WTC11 (cell line): ENCODE measurements at regions not wholly inside any gene's neighbourhood (a gene's known extent, or its start where the extent isn't known, plus 50 kb on each side); places are given as distances from the start of the nearest gene placed in this dataset.

Source experiments
- ATAC-seq: fragments of 200-7000 bp; cut with Tn5 transposase; 2 replicates; pipeline ENCODE4 v1.10.0; 2021; ENCODE audit warnings: mild to moderate bottlenecking, moderate library complexity
- CTCF ChIA-PET: fragments of 300-600 bp; sonication (Branson Sonifier 250); formaldehyde crosslinking; loops from one replicate; lab custom pipeline; 2021; ENCODE audit warnings: antibody characterized with exemption; lab: Charles Lee
- POLR2A ChIA-PET: fragments of 350-600 bp; sonication (Branson Sonifier 250); formaldehyde crosslinking; loops from one replicate; lab custom pipeline; 2021; ENCODE audit warnings: antibody characterized with exemption; lab: Charles Lee
- DNase-seq: peaks from one replicate; pipeline ENCODE4 v3.0.0; 2021; ENCODE audit warnings: low spot score
- H3K27ac Mint-ChIP-seq: 2 replicates; pipeline ENCODE4 v1.8.0; 2021; ENCODE audit warnings: mixed read lengths
- H3K27me3 Mint-ChIP-seq: 2 replicates; pipeline ENCODE4 v1.8.0; 2021; ENCODE audit warnings: low read depth, mild to moderate bottlenecking, moderate library complexity, mixed read lengths
- H3K36me3 Mint-ChIP-seq: 2 replicates; pipeline ENCODE4 v1.8.0; 2021; ENCODE audit warnings: mixed read lengths
- H3K4me1 Mint-ChIP-seq: 2 replicates; pipeline ENCODE4 v1.8.0; 2022; ENCODE audit warnings: mixed read lengths
- H3K4me3 Mint-ChIP-seq: 2 replicates; pipeline ENCODE4 v1.8.0; 2021; ENCODE audit warnings: mild to moderate bottlenecking, moderate library complexity, mixed read lengths
- H3K9me3 Mint-ChIP-seq: 2 replicates; pipeline ENCODE4 v1.8.0; 2021; ENCODE audit warnings: mixed read lengths
- ATF2 ChIP-seq: sonication (generic); formaldehyde crosslinking; IDR thresholded peaks from 2 replicates; pipeline ENCODE4 v1.8.1; 2022; ENCODE audit warnings: low read depth, missing genetic modification reagents, borderline replicate concordance
- E2F4 ChIP-seq: sonication (generic); formaldehyde crosslinking; IDR thresholded peaks from 2 replicates; pipeline ENCODE4 v1.8.1; 2022; ENCODE audit warnings: low read depth, mild to moderate bottlenecking, moderate library complexity, missing genetic modification reagents, borderline replicate concordance
- GABPB1 ChIP-seq: sonication (generic); formaldehyde crosslinking; IDR thresholded peaks from 2 replicates; pipeline ENCODE4 v1.8.1; 2023; ENCODE audit warnings: mild to moderate bottlenecking, missing genetic modification reagents
- NFYB ChIP-seq: sonication (generic); formaldehyde crosslinking; conservative IDR thresholded peaks from 2 replicates; pipeline ENCODE4 v1.8.0; 2022; ENCODE audit warnings: low read depth, missing genetic modification reagents
- SMAD3 ChIP-seq: sonication (generic); formaldehyde crosslinking; IDR thresholded peaks from 2 replicates; pipeline ENCODE4 v1.8.0; 2022; ENCODE audit warnings: missing genetic modification reagents, mild to moderate bottlenecking, borderline replicate concordance
- STAT6 ChIP-seq: sonication (generic); formaldehyde crosslinking; conservative IDR thresholded peaks from 2 replicates; pipeline ENCODE4 v1.8.1; 2023; ENCODE audit warnings: mild to moderate bottlenecking, low read depth, missing genetic modification reagents, moderate library complexity
- TEAD1 ChIP-seq: sonication (generic); formaldehyde crosslinking; IDR thresholded peaks from 2 replicates; pipeline ENCODE4 v1.8.0; 2022; ENCODE audit warnings: mild to moderate bottlenecking, missing genetic modification reagents
- TP53 ChIP-seq: sonication (generic); formaldehyde crosslinking; IDR thresholded peaks from 2 replicates; pipeline ENCODE4 v1.8.1; 2023; ENCODE audit warnings: mild to moderate bottlenecking, missing genetic modification reagents

- no peak for TF ChIP-seq TEAD1
- no peak for TF ChIP-seq E2F4 (CRISPR knock-in tag)
Observed at GRCh38 chrX:107396235-107396634, 53.2 kb upstream of the FRMPD3 start (continued).

GRCh38 chrX:107396783-107397182 is 52.7 kb upstream of the FRMPD3 start:
- no peak for DNase-seq
- ChIA-PET POLR2A (no interaction called here), CTCF (no interaction called here)
- no peaks in the 10 kb centered on the region for H3K36me3 Mint-ChIP-seq
- H3K9me3 Mint-ChIP-seq: peaks cover 6% of the 10 kb centered on the region
- H3K27me3 Mint-ChIP-seq: no peaks in the 10 kb centered on the region
- H3K4me1 Mint-ChIP-seq: no peaks in the 10 kb centered on the region
- TF ChIP-seq NFYB (CRISPR knock-in tag) (no peak), SMAD3 (no peak), STAT6 (CRISPR knock-in tag) (no peak), E2F4 (CRISPR knock-in tag) (no peak), TP53 (CRISPR knock-in tag) (no peak), GABPB1 (CRISPR knock-in tag) (no peak)
- no peak for ATAC-seq
- no peak overlapping the region for H3K27ac Mint-ChIP-seq
- H3K4me3 Mint-ChIP-seq: no peak overlapping the region

GRCh38 chrX:107398115-107398514 is 51.3 kb upstream of the FRMPD3 start:
- H3K4me3 Mint-ChIP-seq: no peak overlapping the region
- ChIA-PET CTCF (no interaction called here), POLR2A (no interaction called here)
- no peak overlapping the region for H3K27ac Mint-ChIP-seq
- no peak for DNase-seq
- ATAC-seq: no peak
- no peaks in the 10 kb centered on the region; the same call in 1 of the 2 replicates for H3K27me3 Mint-ChIP-seq
- H3K9me3 Mint-ChIP-seq: peaks cover 6% of the 10 kb centered on the region
- no peaks in the 10 kb centered on the region for H3K36me3 Mint-ChIP-seq
- no peaks in the 10 kb centered on the region for H3K4me1 Mint-ChIP-seq
- no peak for TF ChIP-seq ATF2 (CRISPR knock-in tag)
